NCI-H1930 (cell line): ENCODE measurements at regions not wholly inside any gene's neighbourhood (a gene's known extent, or its start where the extent isn't known, plus 50 kb on each side); places are given as distances from the start of the nearest gene placed in this dataset.
"Not testable (repeated sequence)": the region's sequence is repeated elsewhere in the genome, so short reads cannot be mapped to it uniquely, and the experiment has no call there.

Experiments
- DNase-seq, 2 experiments: peaks; one replicate each; lab custom pipeline; 2025; lab: John Stamatoyannopoulos, UW

- DNase-seq: not testable (repeated sequence)
Measured at GRCh38 chr11:115605397-115605796, 101.2 kb upstream of the CADM1 start.

- no peak for DNase-seq
Measured at GRCh38 chr11:115599125-115599524, 94.9 kb upstream of the CADM1 start.

GRCh38 chr11:115598257-115598901, 94.2 kb upstream of the CADM1 start:
- DNase-seq: no peak

DNA sequence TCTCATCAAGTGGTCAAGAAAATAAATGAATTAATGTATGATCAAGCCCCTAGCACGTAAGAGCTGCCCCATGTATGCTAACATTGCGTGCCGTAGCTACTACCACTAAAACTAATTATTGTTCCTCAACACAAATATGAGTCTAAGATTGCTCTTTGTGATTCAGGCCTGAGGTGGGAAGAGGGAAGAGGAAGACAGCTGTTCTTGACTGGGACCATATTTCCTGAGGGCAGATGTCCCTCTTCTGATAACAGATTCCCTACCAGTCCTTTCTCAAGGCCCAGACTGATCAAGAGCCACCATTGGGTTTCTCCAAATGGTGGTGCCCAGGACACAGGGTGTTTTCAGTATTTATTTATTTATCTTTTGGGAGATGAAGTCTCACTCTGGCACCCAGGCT, 87.2 kb upstream of the CADM1 start:
- no peak for DNase-seq

DNA sequence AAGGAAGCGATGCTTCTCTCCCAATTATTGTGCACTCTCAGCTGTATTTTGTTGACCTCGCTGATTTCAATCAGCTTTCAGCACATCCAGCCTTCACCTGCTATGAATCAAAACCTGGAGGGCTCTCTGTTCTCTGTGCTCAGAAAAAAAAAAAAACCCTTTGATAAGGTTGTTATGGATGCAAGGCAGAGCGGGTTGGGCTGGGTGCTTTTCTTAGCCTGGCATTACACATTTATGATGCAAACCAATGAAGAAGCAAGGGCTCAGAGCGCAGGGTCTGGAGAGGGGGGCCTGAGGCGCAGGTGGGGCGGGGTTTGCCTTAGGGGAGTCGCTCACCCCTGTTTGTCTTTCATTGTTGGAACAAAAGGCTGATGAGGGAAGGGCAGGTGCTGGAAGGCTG, 86.0 kb upstream of the CADM1 start:
- DNase-seq: no peak

DNA sequence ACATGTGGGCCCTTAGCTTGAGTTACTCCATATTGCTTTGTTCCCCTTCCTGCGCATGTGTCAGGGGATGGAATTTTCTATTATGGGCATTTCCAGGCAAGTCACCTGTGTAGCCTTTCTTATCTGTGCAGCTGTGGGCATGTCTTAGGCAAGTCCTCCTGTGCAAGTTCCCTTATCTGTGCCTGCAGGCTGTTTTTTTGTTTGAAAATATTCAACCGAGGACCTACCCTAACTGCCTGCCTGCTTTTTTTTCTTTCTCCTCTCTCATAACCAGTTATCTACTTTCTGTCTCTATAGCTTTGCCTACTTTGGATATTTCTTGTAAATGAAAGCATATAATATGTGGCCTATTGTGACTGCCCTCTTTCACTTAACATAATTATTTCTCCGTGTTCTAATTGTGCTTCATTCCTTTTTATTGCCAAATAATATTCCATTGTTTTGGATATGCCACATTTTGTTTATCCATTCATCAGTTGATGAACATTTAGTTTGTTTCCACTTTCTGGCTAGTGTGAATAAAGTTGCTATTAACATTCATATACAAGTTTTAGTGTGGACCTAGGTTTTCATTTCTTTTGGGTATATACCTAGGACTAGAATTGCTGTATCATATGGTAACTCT, 83.6 kb upstream of the CADM1 start:
- no peak for DNase-seq

DNA sequence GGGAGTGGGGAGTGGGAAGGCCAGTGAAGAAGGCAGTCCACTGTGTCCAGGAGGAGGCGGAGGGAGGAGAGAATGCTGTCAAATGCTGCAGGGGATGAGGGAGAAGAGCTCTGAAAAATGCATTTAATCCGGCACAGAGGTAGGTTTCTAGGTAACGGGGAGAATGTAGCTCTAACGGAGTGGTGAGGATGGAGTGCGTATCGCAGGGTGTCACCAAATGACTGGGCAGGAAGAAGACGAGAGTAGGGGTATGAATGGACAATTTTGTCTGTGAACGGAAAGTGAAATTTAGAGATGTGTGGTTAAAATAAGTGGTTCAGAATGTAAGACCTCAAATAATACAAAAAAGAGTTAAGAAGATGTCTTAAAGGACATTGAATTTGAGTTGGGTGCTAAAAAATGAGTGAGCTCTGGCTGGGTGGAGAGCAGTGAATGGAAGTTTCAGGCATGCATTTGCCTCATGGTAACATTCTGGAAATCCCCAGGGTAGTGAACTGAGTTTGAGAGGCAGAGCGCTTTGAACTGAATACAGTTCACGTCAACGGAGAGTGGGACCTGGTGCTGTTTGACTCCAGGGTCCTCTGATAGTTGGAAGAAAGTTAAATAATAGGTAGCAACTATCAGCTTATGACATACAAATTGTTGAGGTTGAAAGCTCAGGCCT, 81.3 kb upstream of the CADM1 start:
- no peak for DNase-seq

DNA sequence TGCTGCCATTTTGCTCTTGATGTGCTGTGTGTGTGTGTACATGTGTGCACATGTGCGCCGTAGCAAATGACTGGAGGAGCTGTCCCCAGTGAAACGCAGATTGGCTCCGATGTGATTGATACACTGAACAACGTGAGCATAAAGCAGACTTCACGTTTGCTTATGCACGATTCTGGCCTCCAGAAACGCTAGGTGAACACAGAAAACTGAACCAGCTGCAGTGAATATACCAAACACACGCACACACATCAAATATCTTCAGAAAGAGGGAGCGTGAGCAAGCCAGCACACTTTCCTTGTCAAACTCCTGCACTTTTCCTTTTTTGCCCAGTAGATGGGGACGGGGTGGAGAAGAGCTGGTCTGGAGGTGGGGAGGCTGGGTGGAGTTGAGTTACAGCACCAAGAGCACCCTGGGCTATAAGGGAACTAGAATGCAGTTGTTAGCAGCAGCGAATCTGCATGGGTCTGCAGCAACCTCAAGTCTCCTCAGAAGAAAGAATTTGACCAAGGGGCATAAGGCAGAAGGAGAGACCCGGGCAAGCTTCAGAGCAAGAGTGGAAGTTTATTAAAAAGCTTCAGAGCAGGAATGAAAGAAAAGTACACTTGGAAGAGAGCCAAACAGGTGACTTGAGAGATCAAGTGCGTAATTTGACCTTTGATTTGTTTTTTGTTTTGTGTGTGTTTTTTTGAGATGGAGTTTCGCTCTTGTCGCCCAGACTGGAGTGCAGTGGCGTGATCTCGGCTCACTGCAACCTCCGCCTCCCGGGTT, 77.8 kb upstream of the CADM1 start:
- DNase-seq: no peak

GRCh38 chr11:115580927-115581680, 76.9 kb upstream of the CADM1 start:
- no peak for DNase-seq

- no peak for DNase-seq
Measured at GRCh38 chr11:115580416-115580815, 76.2 kb upstream of the CADM1 start.

DNA sequence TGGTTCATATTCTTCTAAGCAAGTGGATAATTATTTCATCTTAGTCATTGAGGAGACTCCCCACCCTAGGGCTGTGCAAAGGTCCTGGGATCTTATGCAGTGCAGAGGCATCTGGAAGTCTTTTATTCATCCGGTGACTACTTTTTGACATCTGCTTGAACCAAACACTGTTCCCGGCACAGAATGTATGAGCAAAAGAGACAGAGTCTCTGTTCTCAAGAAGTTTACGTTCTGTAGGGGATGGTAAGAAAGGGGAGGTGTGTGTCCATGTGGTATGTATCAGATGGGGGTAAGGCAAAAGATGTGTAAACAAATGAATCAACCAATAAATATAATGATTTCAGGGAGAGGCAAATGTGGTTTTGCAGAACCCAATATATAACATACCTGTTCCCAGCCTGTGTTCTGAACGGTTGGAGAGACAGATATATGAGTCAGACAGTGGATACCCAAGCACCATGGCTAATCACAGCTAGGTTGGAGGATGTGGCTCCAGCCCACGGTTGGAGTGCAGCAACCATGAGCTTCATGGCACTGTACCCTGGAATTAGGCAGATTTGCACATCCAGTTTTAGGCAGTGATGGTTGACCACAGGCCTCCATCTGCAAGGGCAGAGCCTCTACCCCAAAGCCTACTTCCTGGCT, 75.1 kb upstream of the CADM1 start:
- DNase-seq: no peak

GRCh38 chr11:115578275-115578674, 74.1 kb upstream of the CADM1 start:
- DNase-seq: no peak

- no peak for DNase-seq
Measured at GRCh38 chr11:115577701-115578100, 73.5 kb upstream of the CADM1 start.

DNA sequence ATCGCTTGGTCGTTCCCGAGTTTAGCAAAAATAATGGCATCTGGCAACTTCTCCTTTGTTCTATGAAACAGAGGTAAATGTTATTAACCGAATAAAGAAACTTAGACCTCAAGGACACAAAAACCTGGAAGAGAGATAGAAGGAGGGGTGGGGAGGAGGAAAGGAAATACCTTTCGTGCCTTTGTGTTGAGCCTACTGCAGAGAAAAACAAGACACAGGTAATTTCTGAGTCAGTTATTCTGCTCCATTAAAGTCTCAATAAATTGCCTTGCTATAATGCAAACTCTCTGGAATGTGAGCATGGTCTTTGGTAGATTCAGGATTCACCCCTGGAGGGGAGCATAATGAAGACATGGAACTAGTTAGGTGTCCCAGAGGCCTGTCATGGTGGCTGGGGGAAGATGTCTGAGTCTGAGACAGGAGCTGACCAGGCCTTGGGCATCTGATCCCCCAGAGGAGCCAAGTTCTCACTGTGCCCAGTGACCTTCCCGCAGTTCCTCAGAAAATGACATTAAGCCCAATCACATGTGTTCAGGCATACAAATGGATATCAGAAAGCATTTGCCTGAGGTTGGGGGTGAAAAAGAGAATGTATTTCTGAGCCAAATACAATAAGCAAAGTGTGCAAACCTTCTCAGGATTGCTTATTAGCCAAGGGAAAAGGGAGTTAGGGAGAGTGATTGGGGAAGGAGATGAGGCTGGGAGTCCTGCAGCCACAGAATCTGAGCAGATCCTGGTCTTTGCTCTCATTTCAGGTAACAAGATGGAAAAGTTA, 72.6 kb upstream of the CADM1 start:
- DNase-seq: no peak

GRCh38 chr11:115572551-115572950, 68.3 kb upstream of the CADM1 start:
- DNase-seq: no peak

DNA sequence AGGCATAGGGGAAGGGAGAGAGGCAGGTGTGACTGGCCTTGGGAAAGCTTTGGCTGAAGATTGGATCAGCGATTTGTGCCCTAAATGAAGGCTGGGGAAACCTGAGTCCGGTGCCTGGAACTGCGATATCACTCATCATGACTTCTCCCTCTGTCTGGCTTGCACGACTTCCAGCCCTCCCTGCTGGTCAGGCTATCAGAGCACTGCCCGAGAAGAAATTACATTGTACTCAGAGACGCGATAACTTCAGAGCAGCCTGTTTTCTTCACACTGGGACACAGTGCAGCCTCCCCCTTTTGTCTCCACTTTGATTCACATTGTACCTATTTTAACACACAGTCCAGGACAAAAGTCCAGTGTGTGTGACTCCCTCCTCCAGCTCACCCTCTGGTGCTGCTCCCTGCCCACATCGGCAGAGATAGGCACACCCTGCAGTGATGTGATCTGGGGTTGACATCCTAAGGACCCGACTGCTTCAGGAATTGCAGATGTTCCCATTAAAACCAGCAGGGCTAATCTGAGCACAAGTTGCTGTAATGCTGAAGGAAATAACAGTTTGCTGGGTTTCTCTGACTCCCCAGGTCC, 62.1 kb upstream of the CADM1 start:
- DNase-seq: no peak

GRCh38 chr11:115564851-115565250, 60.6 kb upstream of the CADM1 start:
- no peak for DNase-seq

- DNase-seq: no peak
Measured at GRCh38 chr11:115561116-115561515, 56.9 kb upstream of the CADM1 start.

DNA sequence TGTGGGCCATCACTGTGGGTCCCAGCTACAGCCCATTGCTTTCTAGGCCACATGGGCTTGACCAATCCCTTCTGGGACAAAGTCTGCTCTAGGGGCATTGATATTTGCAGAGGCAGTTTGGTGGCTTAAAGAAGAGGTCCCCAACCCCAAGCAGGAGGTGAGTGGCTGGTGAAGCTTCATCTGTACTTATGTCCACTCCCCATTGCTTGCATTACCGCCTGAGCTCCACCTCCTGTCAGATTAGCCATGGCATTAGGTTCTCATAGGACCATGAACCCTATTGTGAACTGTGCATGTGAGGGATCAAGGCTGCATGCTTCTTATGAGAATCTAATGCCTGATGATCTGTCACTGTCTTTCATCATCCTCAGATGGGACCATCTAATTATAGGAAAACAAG, 54.4 kb upstream of the CADM1 start:
- no peak for DNase-seq

GRCh38 chr11:115557681-115558080, 53.5 kb upstream of the CADM1 start:
- DNase-seq: no peak
